MV-4-11 (cell line): ENCODE measurements at regions not wholly inside any gene's neighbourhood (a gene's known extent, or its start where the extent isn't known, plus 50 kb on each side); places are given as distances from the start of the nearest gene placed in this dataset.
"Not testable (repeated sequence)": the region's sequence is repeated elsewhere in the genome, so short reads cannot be mapped to it uniquely, and the experiment has no call there.

Experiments used
- DNase-seq: peaks from one replicate; lab custom pipeline; 2025; lab: John Stamatoyannopoulos, UW

GRCh38 chr7:19376538-19376937, 231.3 kb upstream of the FERD3L start:
- DNase-seq: peak; percentile 54

GRCh38 chr7:19375976-19376375, 230.8 kb upstream of the FERD3L start:
- DNase-seq: no peak

GRCh38 chr7:19373334-19373733, 228.1 kb upstream of the FERD3L start:
- DNase-seq: no peak

- DNase-seq: no peak
Measured at GRCh38 chr7:19369806-19370205, 224.6 kb upstream of the FERD3L start.

- DNase-seq: no peak
Measured at GRCh38 chr7:19369182-19369581, 224.0 kb upstream of the FERD3L start.

GRCh38 chr7:19368491-19368925, 223.3 kb upstream of the FERD3L start:
- no peak for DNase-seq

- DNase-seq: no peak
Measured at GRCh38 chr7:19364950-19365349, 219.7 kb upstream of the FERD3L start.

GRCh38 chr7:19362099-19362498, 216.9 kb upstream of the FERD3L start:
- no peak for DNase-seq

GRCh38 chr7:19353180-19353579, 208.0 kb upstream of the FERD3L start:
- no peak for DNase-seq

- no peak for DNase-seq
Measured at GRCh38 chr7:19352305-19352695, 207.1 kb upstream of the FERD3L start.

GRCh38 chr7:19351341-19352304, 206.4 kb upstream of the FERD3L start:
- no peak for DNase-seq

- DNase-seq: no peak
Measured at GRCh38 chr7:19339512-19339911, 194.3 kb upstream of the FERD3L start.

GRCh38 chr7:19338512-19338911, 193.3 kb upstream of the FERD3L start:
- not testable (repeated sequence) for DNase-seq

GRCh38 chr7:19336836-19337383, 191.7 kb upstream of the FERD3L start:
- no peak for DNase-seq

GRCh38 chr7:19333706-19334105, 188.5 kb upstream of the FERD3L start:
- DNase-seq: no peak

- no peak for DNase-seq
Measured at GRCh38 chr7:19327018-19327417, 181.8 kb upstream of the FERD3L start.

GRCh38 chr7:19322002-19322401, 176.8 kb upstream of the FERD3L start:
- no peak for DNase-seq

GRCh38 chr7:19318287-19318686, 173.1 kb upstream of the FERD3L start:
- no peak for DNase-seq

- no peak for DNase-seq
Measured at GRCh38 chr7:19317461-19317860, 172.2 kb upstream of the FERD3L start.

GRCh38 chr7:19312416-19312815, 167.2 kb upstream of the FERD3L start:
- no peak for DNase-seq

- DNase-seq: no peak
Measured at GRCh38 chr7:19307554-19307953, 162.3 kb upstream of the FERD3L start.

- DNase-seq: peak; percentile 33
Measured at GRCh38 chr7:19305698-19306097, 160.5 kb upstream of the FERD3L start.

- DNase-seq: no peak
Measured at GRCh38 chr7:19304086-19304485, 158.9 kb upstream of the FERD3L start.
